ENCODE measurements at regions not wholly inside any gene's neighbourhood (a gene's known extent, or its start where the extent isn't known, plus 50 kb on each side); places are given as distances from the start of the nearest gene placed in this dataset.
A peak's percentile ranks its signal among the peaks of the same experiment; 100 is the strongest.

- FAIRE-seq: no peak
- no peak for TF ChIP-seq MYC (IDR thresholded peaks at IDR 0.05; ENCODE audit: low read depth, low read length)
- TF ChIP-seq MAX (IDR thresholded peaks at IDR 0.05; ENCODE audit: insufficient read depth, insufficient read length): no peak
- TF ChIP-seq JUN (IDR thresholded peaks at IDR 0.05; ENCODE audit: borderline replicate concordance, insufficient read depth, insufficient read length, low read depth): no peak
- no peak for TF ChIP-seq CTCF (IDR thresholded peaks at IDR 0.05; ENCODE audit: extremely low read depth in 1 of 2, insufficient read depth in 1 of 2, low read depth in 1 of 2, low read length in 2 of 2)
- TF ChIP-seq EZH2 (IDR thresholded peaks at IDR 0.05; ENCODE audit: borderline replicate concordance, low read depth, low read length, severe bottlenecking): no peak
- no peak for TF ChIP-seq POLR2AphosphoS5 (IDR thresholded peaks at IDR 0.05; ENCODE audit: insufficient read depth, low read depth, low read length)
- TF ChIP-seq POLR2A (IDR thresholded peaks at IDR 0.05; ENCODE audit: low read depth, low read length): no peak
- TF ChIP-seq FOS (IDR thresholded peaks at IDR 0.05; ENCODE audit: borderline replicate concordance, insufficient read depth, low read length): no peak
- no peak for TF ChIP-seq GATA2 (IDR thresholded peaks at IDR 0.05; ENCODE audit: insufficient read depth, insufficient read length, low read depth, low read length)
- CTCF ChIA-PET: no interaction called here
- no peak overlapping the region for H3K4me2 ChIP-seq (ENCODE audit: insufficient read depth, low read length)
- intact Hi-C loops (cut with micrococcal nuclease): no loop called here
- H3K79me2 ChIP-seq (ENCODE audit: control insufficient read depth, insufficient read depth, low read length): no peaks in the 10 kb centered on the region
- no peaks in the 10 kb centered on the region for H4K20me1 ChIP-seq (replicated peaks; ENCODE audit: control insufficient read depth, extremely low read depth, insufficient read depth, low read length)
- no peaks in the 10 kb centered on the region for H3K4me1 ChIP-seq (ENCODE audit: control insufficient read depth, extremely low read depth, insufficient read depth, low read length)
- dilution Hi-C loops (cut with MboI; ENCODE audit: extremely low pct_ligation_motif_present, low sequenced_read_pairs): no loop called here
- H3K9me3 ChIP-seq (replicated peaks; ENCODE audit: control insufficient read depth, insufficient read depth, low read length): no peaks in the 10 kb centered on the region
- peak; percentile 5 for DNase-seq (ENCODE audit: low read depth, low spot score)
- H3K9ac ChIP-seq (replicated peaks; ENCODE audit: extremely low read depth, insufficient read depth, low read length): no peak overlapping the region
- H2AFZ ChIP-seq (ENCODE audit: low read depth, low read length): no peak overlapping the region
- H3K27ac ChIP-seq (ENCODE audit: insufficient read depth, low read depth, low read length): no peak overlapping the region
- H3K9me1 ChIP-seq (replicated peaks; ENCODE audit: control insufficient read depth, extremely low read depth, insufficient read depth, low read length): no peaks in the 10 kb centered on the region
- peaks cover 3% of the 10 kb centered on the region in 2 experiments for H3K27me3 ChIP-seq (ENCODE audit: control insufficient read depth in 2 of 2, insufficient read depth in 2 of 2, low read length in 2 of 2)
- no peak overlapping the region for H3K4me3 ChIP-seq (replicated peaks in 1 of 3; ENCODE audit: insufficient read depth in 1 of 3, low read depth in 1 of 3, low read length in 3 of 3)
- POLR2A ChIA-PET: no interaction called here
- no peaks in the 10 kb centered on the region for H3K36me3 ChIP-seq (ENCODE audit: control insufficient read depth in 2 of 2, extremely low read depth in 1 of 2, insufficient read depth in 2 of 2, low read length in 2 of 2)
- BruUV-seq (replicated peaks): no TSS peak
These were observed 340.9 kb upstream of the KIF2A start for GRCh38 chr5:61965069-61965468.
